Naive thymus-derived CD4-positive, alpha-beta T cell (primary cell): ENCODE measurements at regions not wholly inside any gene's neighbourhood (a gene's known extent, or its start where the extent isn't known, plus 50 kb on each side); places are given as distances from the start of the nearest gene placed in this dataset.

ENCODE experiments used
- ATAC-seq: fragments of 150-1000 bp; cut with Tn5 transposase; 2 replicates; pipeline ENCODE4 v1.10.0; 2021; ENCODE audit warnings: mild to moderate bottlenecking, moderate library complexity
- CTCF ChIA-PET: fragments of 350-600 bp; sonication (Branson Sonifier 250); formaldehyde crosslinking; loops from one replicate; lab custom pipeline; 2021; ENCODE audit warnings: antibody characterized with exemption; lab: Charles Lee
- POLR2A ChIA-PET: fragments of 350-600 bp; sonication (Branson Sonifier 250); formaldehyde crosslinking; loops from one replicate; lab custom pipeline; 2021; ENCODE audit warnings: antibody characterized with exemption, inconsistent platforms; lab: Charles Lee
- DNase-seq, 9 donors: peaks; one replicate each; pipeline versions ENCODE4 v3.0.0 to v3.0.0-alpha.2; 2020 to 2022; ENCODE audit warnings: mixed read lengths in 1 of 9
- H3K27ac ChIP-seq: one replicate; pipeline ENCODE4 v1.7.0; 2013; ENCODE audit warnings: mild to moderate bottlenecking, low read depth, low read length, moderate library complexity
- H3K27me3 ChIP-seq, 2 donors: one replicate each; pipeline ENCODE4 v1.7.0; 2013; ENCODE audit warnings: low read length in 2 of 2, mild to moderate bottlenecking in 2 of 2, moderate library complexity in 2 of 2; ENCODE audit not compliant: control insufficient read depth in 2 of 2, insufficient read depth in 2 of 2
- H3K36me3 ChIP-seq, 3 experiments: 1 replicate in 2 of 3; 2 replicates in 1 of 3; pipeline ENCODE4 v1.7.0; 2013; ENCODE audit warnings: low read length in 3 of 3, mild to moderate bottlenecking in 3 of 3, moderate library complexity in 1 of 3; ENCODE audit not compliant: insufficient read depth in 3 of 3, control insufficient read depth in 2 of 3
- H3K4me1 ChIP-seq, 2 donors: one replicate each; pipeline ENCODE4 v1.7.0; 2013; ENCODE audit warnings: low read length in 2 of 2, mild to moderate bottlenecking in 2 of 2, moderate library complexity in 1 of 2; ENCODE audit not compliant: control insufficient read depth in 2 of 2, insufficient read depth in 2 of 2
- H3K4me3 ChIP-seq: 2 replicates; pipeline ENCODE4 v1.7.0; 2013; ENCODE audit warnings: mild to moderate bottlenecking, low read length
- H3K9me3 ChIP-seq, 3 experiments: 1 replicate in 2 of 3; 2 replicates in 1 of 3; pipeline ENCODE4 v1.7.0; 2013; ENCODE audit warnings: low read length in 3 of 3; ENCODE audit not compliant: control insufficient read depth in 2 of 3
- H3K27ac Mint-ChIP-seq, 9 donors: one replicate each; pipeline ENCODE4 v1.8.0; 2020 to 2022; ENCODE audit warnings: mixed read lengths in 9 of 9, mild to moderate bottlenecking in 8 of 9, moderate library complexity in 5 of 9, inconsistent platforms in 2 of 9
- H3K27me3 Mint-ChIP-seq, 5 donors: one replicate each; pipeline ENCODE4 v1.8.0; 2021 to 2022; ENCODE audit warnings: mixed read lengths in 5 of 5, mild to moderate bottlenecking in 1 of 5
- H3K36me3 Mint-ChIP-seq, 5 donors: one replicate each; pipeline ENCODE4 v1.8.0; 2020 to 2022; ENCODE audit warnings: mixed read lengths in 5 of 5, mild to moderate bottlenecking in 3 of 5, inconsistent platforms in 1 of 5
- H3K4me1 Mint-ChIP-seq, 7 donors: one replicate each; pipeline ENCODE4 v1.8.0; 2020 to 2022; ENCODE audit warnings: mixed read lengths in 7 of 7, mild to moderate bottlenecking in 3 of 7, inconsistent platforms in 1 of 7
- H3K4me3 Mint-ChIP-seq, 10 donors: one replicate each; pipeline ENCODE4 v1.8.0; 2020 to 2022; ENCODE audit warnings: mild to moderate bottlenecking in 10 of 10, mixed read lengths in 10 of 10, moderate library complexity in 6 of 10, inconsistent platforms in 2 of 10
- H3K9me3 Mint-ChIP-seq, 11 donors: one replicate each; pipeline ENCODE4 v1.8.0; 2020 to 2022; ENCODE audit warnings: mixed read lengths in 11 of 11, mild to moderate bottlenecking in 4 of 11, inconsistent platforms in 1 of 11, moderate library complexity in 1 of 11
- intact Hi-C, 2 donors: fragments of 100-400 bp; cut with micrococcal nuclease; formaldehyde crosslinking; loops; one replicate each; pipeline ENCODE4 v1.15.1; 2023

DNA sequence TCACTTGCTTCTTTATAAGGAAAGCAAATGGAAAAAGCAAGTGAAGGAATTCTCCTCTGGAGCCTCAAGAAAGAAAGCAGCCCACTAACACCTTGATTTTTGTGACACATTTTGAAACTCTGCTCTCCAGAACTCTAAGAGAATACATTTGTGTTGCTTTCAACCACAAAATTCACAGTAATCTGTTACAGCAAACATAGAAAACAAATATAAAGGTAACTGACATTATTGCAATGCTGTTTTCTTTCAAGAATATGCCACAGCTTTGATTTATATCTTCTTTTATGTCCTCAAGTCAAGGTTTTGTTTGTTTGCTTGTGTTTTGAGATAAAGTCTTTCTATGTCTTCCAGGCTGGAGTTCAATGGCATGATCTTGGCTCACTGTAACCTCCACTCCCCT lies 103.1 kb upstream of the FIGN start:
- intact Hi-C loops, result no loop called here
- Mint-ChIP-seq H3K4me3 (no peak overlapping the region), H3K9me3 (peaks cover 0 to 8% (median 0%) of the 10 kb centered on the region in 11 donors), H3K27ac (no peak overlapping the region), H3K27me3 (no peaks in the 10 kb centered on the region), H3K4me1 (no peaks in the 10 kb centered on the region), H3K36me3 (no peaks in the 10 kb centered on the region)
- ATAC-seq (no peak), DNase-seq (no peak)
- H3K36me3 ChIP-seq, result no peaks in the 10 kb centered on the region
- H3K9me3 ChIP-seq, result no peaks in the 10 kb centered on the region
- ChIA-PET CTCF (no interaction called here), POLR2A (no interaction called here)
- H3K27me3 ChIP-seq, result no peaks in the 10 kb centered on the region
- H3K27ac ChIP-seq, result no peak overlapping the region
- H3K4me3 ChIP-seq, result no peak overlapping the region
- no peaks in the 10 kb centered on the region for H3K4me1 ChIP-seq

- H3K9me3 Mint-ChIP-seq, result peaks cover 0 to 5% (median 2%) of the 10 kb centered on the region in 11 donors
These were observed 100.4 kb upstream of the FIGN start for GRCh38 chr2:163836167-163836566.

GRCh38 chr2:163834841-163835240 lies 99.0 kb upstream of the FIGN start:
- Histone ChIP-seq H3K36me3 (no peaks in the 10 kb centered on the region), H3K9me3 (no peaks in the 10 kb centered on the region), H3K4me1 (no peaks in the 10 kb centered on the region), H3K27ac (no peak overlapping the region), H3K27me3 (no peaks in the 10 kb centered on the region), H3K4me3 (no peak overlapping the region)
- ATAC-seq, result no peak
- intact Hi-C loops, result no loop called here
- Mint-ChIP-seq H3K27ac (no peak overlapping the region), H3K36me3 (no peaks in the 10 kb centered on the region), H3K4me3 (no peak overlapping the region), H3K27me3 (no peaks in the 10 kb centered on the region), H3K9me3 (peaks cover 0 to 4% (median 0%) of the 10 kb centered on the region in 11 donors), H3K4me1 (no peaks in the 10 kb centered on the region)
- no peak for DNase-seq
- ChIA-PET CTCF (no interaction called here), POLR2A (no interaction called here)

More at GRCh38 chr2:163836167-163836566, 100.4 kb upstream of the FIGN start:
- CTCF ChIA-PET, result no interaction called here
- H3K4me1 Mint-ChIP-seq, result no peaks in the 10 kb centered on the region
- Histone ChIP-seq H3K36me3 (no peaks in the 10 kb centered on the region), H3K27ac (no peak overlapping the region), H3K4me3 (no peak overlapping the region), H3K4me1 (no peaks in the 10 kb centered on the region), H3K27me3 (no peaks in the 10 kb centered on the region), H3K9me3 (no peaks in the 10 kb centered on the region)
- ATAC-seq (no peak), DNase-seq (no peak)
- H3K27me3 Mint-ChIP-seq, result no peaks in the 10 kb centered on the region
- POLR2A ChIA-PET, result no interaction called here
- H3K27ac Mint-ChIP-seq, result no peak overlapping the region
- no peak overlapping the region for H3K4me3 Mint-ChIP-seq
- H3K36me3 Mint-ChIP-seq, result no peaks in the 10 kb centered on the region
- intact Hi-C loops, result no loop called here

GRCh38 chr2:163834221-163834620 lies 98.4 kb upstream of the FIGN start:
- Mint-ChIP-seq H3K9me3 (peaks cover 0 to 10% (median 3%) of the 10 kb centered on the region in 11 donors), H3K36me3 (no peaks in the 10 kb centered on the region), H3K4me1 (no peaks in the 10 kb centered on the region), H3K4me3 (no peak overlapping the region), H3K27me3 (no peaks in the 10 kb centered on the region), H3K27ac (no peak overlapping the region)
- intact Hi-C loops, result no loop called here
- Histone ChIP-seq H3K9me3 (no peaks in the 10 kb centered on the region), H3K27ac (no peak overlapping the region), H3K4me1 (no peaks in the 10 kb centered on the region), H3K4me3 (no peak overlapping the region), H3K36me3 (no peaks in the 10 kb centered on the region), H3K27me3 (no peaks in the 10 kb centered on the region)
- DNase-seq, result no peak
- CTCF ChIA-PET, result no interaction called here
- POLR2A ChIA-PET, result no interaction called here
- ATAC-seq, result no peak

- no peaks in the 10 kb centered on the region for H3K36me3 ChIP-seq
- ATAC-seq, result no peak
- Mint-ChIP-seq H3K9me3 (peaks cover 0 to 26% (median 11%) of the 10 kb centered on the region in 11 donors), H3K27ac (no peak overlapping the region), H3K4me1 (no peaks in the 10 kb centered on the region), H3K4me3 (no peak overlapping the region), H3K27me3 (no peaks in the 10 kb centered on the region), H3K36me3 (no peaks in the 10 kb centered on the region)
- ChIA-PET CTCF (no interaction called here), POLR2A (no interaction called here)
- no peaks in the 10 kb centered on the region for H3K4me1 ChIP-seq
- intact Hi-C loops, result no loop called here
- H3K27me3 ChIP-seq, result no peaks in the 10 kb centered on the region
- no peak for DNase-seq
- no peaks in the 10 kb centered on the region for H3K9me3 ChIP-seq
- no peak overlapping the region for H3K27ac ChIP-seq
- H3K4me3 ChIP-seq, result no peak overlapping the region
These were observed 93.0 kb upstream of the FIGN start for GRCh38 chr2:163828771-163829170.

GRCh38 chr2:163822033-163822432 lies 86.2 kb upstream of the FIGN start:
- ATAC-seq (no peak), DNase-seq (no peak)
- POLR2A ChIA-PET, result no interaction called here
- CTCF ChIA-PET, result no interaction called here
- H3K36me3 ChIP-seq, result no peaks in the 10 kb centered on the region
- no peak overlapping the region for H3K4me3 ChIP-seq
- H3K4me1 ChIP-seq, result no peaks in the 10 kb centered on the region
- no peaks in the 10 kb centered on the region for H3K4me1 Mint-ChIP-seq
- no peaks in the 10 kb centered on the region for H3K27me3 Mint-ChIP-seq
- no peaks in the 10 kb centered on the region for H3K27me3 ChIP-seq
- peaks cover 3 to 37% (median 10%) of the 10 kb centered on the region in 11 donors for H3K9me3 Mint-ChIP-seq
- H3K27ac Mint-ChIP-seq, result no peak overlapping the region
- no peak overlapping the region for H3K27ac ChIP-seq
- H3K4me3 Mint-ChIP-seq, result no peak overlapping the region
- H3K36me3 Mint-ChIP-seq, result no peaks in the 10 kb centered on the region
- intact Hi-C loops, result no loop called here
- no peaks in the 10 kb centered on the region for H3K9me3 ChIP-seq

DNA sequence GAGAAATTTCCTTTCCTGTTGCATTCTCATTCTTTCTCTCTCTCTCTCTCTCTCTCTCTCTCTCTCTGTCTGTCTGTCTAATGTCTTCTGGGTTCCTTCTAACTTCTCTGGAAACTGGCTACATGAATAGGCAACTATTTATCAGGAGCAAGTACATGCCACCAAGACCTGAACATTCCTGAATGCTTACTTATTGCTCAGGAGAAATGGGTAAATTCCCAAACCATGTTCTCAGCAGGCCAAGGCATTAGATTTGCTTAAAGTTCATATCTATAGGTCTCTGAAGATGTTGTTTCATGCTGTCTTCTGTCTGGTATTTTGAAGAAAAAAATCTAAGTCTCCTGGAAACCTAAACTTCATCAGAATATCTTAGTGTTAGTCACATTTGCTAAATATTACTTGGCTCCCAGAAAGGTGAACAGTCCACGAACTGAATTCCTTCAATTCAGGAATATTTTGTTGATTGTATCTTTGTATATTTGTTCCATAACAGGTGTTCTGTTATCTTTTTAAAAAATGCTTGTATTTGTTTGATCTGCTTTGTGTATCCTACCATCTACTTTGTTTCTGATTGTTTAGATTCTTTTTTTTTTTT lies 77.2 kb upstream of the FIGN start:
- no peaks in the 10 kb centered on the region for H3K36me3 Mint-ChIP-seq
- no peaks in the 10 kb centered on the region for H3K4me1 Mint-ChIP-seq
- no peaks in the 10 kb centered on the region for H3K36me3 ChIP-seq
- intact Hi-C loops, result no loop called here
- no peaks in the 10 kb centered on the region for H3K27me3 ChIP-seq
- H3K9me3 ChIP-seq, result no peaks in the 10 kb centered on the region
- ATAC-seq (no peak), DNase-seq (no peak)
- ChIA-PET POLR2A (no interaction called here), CTCF (no interaction called here)
- no peak overlapping the region for H3K27ac Mint-ChIP-seq
- H3K27ac ChIP-seq, result no peak overlapping the region
- no peak overlapping the region for H3K4me3 Mint-ChIP-seq
- H3K27me3 Mint-ChIP-seq, result no peaks in the 10 kb centered on the region
- H3K4me3 ChIP-seq, result no peak overlapping the region
- H3K4me1 ChIP-seq, result no peaks in the 10 kb centered on the region
- peaks cover 2 to 34% (median 12%) of the 10 kb centered on the region in 11 donors for H3K9me3 Mint-ChIP-seq
